T1000 (cell line): ENCODE measurements at regions not wholly inside any gene's neighbourhood (a gene's known extent, or its start where the extent isn't known, plus 50 kb on each side); places are given as distances from the start of the nearest gene placed in this dataset.

Source experiments
- DNase-seq: peaks from one replicate; lab custom pipeline; 2025; ENCODE audit warnings: mixed read lengths; lab: John Stamatoyannopoulos, UW

DNA sequence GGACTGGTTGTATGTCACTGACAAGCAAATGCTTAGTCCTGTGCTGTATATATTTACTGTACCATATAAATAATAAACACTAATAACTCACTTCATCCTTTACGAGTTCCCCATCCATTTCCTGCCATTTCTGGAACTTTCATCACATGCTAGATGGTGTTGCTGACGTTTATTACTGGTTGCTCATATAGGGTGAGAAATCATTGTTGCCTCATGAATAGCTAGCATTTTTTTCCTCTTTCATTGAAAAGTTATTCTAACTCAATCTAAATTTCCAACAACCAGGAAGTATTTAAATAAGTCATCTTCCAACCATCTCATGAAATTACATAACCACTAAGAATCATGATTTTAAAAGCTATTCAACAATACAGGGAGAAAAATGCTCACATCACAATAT, 88.6 kb upstream of the RCN1 start:
- DNase-seq = no peak

GRCh38 chr11:31997955-31998354, 92.9 kb upstream of the RCN1 start:
- no peak for DNase-seq

GRCh38 chr11:31996159-31996881, 94.6 kb upstream of the RCN1 start:
- no peak for DNase-seq

DNA sequence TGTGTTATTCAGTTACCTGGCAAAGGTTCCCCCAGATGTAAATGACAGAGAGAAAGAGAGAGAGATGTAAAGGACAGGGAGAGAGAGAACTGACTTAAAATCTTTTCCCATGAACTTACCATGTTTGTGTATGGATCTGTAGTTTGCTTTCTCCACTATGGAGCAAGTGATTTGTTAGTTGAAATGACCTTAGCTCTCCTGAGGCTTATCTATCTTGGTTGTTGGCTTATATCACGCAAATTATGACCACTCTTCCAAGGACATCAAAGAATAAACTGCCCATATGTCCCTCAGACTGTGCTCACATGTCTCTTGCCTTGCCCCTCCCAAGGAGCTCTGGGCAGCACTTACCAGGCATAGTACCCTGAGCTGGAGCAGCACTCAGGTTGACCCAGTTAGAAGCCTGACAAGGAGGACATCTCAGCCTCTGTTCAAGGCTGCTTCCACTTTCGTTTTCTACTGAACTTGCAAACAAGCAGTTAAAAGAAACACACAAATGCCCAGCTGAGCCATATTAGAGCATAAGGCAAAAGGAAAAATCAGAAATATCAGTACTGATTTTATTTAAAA, 95.3 kb upstream of the RCN1 start:
- no peak for DNase-seq

- no peak for DNase-seq
Measured at GRCh38 chr11:31995032-31995431, 95.8 kb upstream of the RCN1 start.

DNA sequence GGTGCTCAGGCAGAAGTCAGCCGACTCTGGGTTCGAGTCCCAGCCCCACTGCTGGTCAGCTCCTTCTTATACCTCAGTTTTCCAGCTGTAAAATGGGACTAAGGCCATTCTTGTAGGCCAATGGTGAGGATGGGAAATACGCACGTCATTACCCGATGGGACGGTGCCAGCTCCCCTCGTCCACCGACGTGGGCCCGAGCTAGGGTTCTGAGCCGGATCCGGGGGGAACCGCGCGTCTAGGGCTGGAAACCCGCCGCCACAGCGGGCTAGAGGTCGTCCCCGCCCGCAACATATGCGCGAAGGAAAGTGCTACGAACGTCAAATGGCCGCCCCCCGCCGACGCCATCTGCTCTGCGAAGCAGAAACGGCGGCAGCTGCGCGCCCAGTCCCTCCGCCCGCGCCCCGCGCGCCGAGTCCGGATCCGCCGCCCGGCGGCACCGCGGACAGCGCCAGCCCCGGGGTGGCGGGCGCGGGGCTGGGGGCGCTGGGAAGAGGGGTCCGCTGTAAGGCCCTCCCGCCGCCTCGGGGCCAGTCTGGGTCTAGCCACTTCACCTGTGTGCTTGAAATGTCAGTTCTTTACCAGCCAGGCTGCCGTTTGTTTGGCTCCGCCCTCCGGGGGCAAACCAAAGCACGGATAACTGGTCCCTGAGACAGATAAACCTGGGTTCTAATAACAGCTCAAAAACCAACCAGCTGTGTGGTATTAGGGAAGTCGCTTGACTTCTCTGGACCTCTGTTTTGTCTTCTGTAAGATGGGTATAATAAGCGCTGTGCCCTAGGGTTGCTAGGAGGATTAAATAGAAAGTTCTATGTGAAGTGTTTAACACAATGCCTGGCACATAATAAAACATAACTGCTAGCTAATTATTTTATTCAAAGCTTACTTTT, 103.5 kb upstream of the RCN1 start:
- DNase-seq = no peak

DNA sequence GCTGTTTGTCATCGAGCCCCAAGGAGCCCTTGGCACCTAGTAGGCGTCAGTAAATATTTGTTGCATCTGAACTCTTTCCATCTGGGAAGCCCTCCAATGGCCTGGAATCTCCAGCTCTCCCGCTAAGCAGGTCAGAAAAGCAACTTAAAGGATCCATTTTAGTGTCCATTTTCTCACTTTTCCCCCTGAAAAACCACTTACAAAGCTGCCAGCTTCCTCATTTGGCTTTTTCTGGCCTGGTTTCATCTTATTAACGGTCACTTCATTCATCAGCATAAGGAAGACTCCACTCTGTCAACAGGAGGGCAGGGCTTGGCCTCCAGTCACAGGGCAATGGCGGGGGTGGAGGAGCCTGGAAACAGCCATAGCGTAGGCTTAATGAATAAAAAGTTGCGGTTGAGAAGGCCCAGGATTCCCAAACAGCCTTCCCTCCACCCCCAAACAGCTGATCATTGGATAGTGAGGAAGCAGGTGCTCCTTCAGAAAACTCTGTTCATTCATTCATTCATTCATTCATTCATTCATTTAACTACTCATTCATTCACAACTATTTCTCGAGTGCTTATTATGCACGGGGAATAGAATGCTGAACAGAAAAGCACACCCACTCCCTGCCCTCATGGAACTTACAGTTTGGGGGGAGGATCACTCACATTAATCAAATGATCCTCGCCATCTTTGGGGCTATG, 104.5 kb upstream of the RCN1 start:
- DNase-seq = no peak

GRCh38 chr11:31981457-31981856, 109.4 kb upstream of the RCN1 start:
- DNase-seq = no peak

DNA sequence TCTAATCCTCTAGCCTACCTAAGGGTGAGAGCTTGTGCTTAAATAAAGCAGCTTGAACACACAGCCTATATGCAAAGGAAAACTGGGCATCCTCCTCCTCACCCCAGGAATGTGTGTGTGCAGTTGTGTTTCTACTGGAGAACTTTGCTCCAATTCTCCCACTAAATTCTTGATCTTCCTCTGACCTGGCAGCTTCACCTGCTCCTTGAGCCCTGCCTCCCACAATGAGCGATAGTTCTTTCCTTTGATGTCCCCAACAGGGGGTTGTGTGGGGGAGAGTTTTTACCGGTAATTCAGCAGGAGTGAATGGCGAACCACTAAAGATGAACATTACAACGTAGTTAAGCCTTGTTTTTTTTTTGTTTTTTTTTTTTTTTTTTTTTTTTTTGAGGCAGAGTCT, 113.5 kb upstream of the RCN1 start:
- no peak for DNase-seq

- peak; percentile 73 for DNase-seq
Measured at GRCh38 chr11:31974366-31975136, 116.3 kb upstream of the RCN1 start.

DNA sequence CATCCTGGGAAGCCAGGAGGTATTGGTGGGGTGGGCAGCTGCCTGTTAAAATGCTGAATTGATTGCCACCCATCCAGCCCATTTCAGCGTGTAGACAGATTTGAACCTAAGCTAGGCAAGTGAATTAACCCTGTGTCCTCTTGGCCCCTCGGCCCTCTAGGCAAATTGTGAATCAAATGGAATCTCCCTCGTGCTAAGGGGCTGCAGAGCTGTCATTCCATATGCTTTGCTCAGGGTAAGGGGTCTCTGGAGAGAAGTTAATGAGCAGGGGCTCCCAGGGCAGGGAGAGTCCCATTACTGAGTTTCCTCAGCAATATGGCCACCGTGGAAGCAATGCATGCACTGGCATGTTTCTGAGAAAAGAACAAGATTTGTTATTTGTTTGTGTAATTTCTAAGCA, 117.7 kb upstream of the RCN1 start:
- DNase-seq = no peak

DNA sequence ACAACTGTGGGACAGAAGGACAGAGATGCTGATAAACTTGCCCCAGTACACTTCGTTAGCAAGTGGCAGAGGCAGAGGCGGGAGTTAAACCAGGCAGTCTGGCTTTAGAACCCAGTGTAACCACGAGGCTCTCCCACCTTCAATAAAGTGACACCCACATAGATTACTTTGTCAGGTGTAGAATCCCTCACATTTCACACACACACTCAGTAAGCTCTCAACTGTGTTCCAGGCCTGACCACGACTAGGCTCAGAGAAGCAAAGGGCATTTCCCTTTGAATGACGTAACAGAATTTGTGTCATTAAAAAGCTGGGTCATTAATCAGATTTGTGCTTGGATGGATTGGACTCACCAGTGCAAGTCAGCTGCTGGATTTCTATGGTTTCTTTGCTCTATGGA, 118.3 kb upstream of the RCN1 start:
- DNase-seq = no peak

GRCh38 chr11:31969359-31969702, 121.5 kb upstream of the RCN1 start:
- no peak for DNase-seq

DNA sequence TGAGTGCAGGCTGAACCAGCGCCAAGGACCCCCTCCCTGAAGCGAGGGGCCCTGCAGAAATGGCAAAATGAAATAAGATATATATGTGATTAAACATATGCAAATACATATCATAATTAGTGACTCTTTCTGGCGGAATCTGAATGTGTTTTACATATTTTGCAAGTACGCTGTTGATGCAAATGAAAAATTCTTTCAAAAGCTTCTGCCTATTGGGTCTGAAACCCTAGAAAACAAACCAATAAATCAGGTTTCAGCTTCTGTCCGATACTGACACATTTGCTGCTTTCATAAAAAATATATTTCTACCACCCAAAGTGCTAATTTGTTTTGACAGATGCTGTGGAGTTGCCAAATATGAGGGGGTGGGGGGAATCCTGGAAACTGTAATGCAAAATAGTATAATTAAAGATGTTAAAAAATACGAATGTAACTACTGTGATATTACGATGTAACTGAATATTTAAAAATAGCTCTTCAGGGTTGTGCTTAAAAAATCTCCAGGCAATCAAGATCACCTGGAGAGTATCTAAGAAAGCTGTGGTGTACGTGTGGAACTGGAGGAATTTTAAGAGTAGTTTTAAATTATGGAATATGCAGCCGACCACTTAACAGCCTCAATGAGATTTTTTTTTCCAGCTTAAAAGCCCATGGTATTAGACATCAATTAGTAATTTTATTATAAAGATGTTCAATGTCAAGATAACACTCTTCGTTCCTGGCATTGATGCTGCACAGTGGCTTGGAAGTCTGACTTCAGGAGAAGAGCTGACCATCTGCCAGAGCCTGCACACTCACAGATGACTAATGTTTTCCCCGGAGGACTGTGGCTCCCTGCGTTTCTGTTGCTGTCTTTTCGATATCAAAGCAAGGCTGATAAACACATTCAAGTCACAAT, 122.2 kb upstream of the RCN1 start:
- peak; percentile 61 for DNase-seq

- no peak for DNase-seq
Measured at GRCh38 chr11:31967404-31968130, 123.3 kb upstream of the RCN1 start.

GRCh38 chr11:31966846-31967245, 124.0 kb upstream of the RCN1 start:
- no peak for DNase-seq

- no peak for DNase-seq
Measured at GRCh38 chr11:31964181-31964580, 126.7 kb upstream of the RCN1 start.

DNA sequence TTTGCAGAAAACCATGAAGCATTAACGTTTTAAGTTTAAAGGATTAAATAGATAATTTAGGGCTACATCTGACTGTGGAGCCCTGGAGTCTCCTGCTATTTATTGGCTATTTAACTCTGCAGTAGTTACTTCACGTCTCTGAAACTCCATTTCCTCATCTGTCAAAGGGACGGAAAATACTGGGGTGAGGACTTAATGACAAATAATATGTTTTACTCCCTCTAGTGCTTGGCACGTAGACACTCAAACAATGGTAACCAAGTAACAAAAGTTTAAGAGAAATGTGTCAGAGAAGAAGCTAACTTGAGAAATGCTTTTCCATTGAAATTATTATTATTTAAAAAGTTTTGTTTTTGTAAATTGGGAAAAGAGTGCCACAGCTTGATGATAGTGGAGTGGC, 130.7 kb upstream of the RCN1 start:
- DNase-seq = no peak

DNA sequence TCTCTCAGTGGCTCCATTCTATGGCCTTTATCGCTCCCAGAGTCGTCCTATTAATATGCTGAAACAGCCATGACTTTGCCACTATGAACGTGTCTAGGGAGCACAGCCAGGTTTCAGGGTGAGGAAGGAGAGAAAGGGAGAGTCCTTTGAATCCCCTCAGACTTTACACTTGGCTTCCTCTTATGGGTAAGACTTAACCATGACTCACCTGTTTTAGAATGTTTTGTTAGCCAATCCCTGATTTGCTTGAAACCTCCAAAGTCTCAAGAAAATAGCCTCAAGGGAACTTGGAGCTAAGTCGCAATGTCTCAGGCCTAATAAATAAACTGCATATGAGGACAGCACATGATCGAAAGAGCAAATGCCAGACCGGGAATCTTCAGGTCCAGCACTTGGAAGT, 131.2 kb upstream of the RCN1 start:
- no peak for DNase-seq

DNA sequence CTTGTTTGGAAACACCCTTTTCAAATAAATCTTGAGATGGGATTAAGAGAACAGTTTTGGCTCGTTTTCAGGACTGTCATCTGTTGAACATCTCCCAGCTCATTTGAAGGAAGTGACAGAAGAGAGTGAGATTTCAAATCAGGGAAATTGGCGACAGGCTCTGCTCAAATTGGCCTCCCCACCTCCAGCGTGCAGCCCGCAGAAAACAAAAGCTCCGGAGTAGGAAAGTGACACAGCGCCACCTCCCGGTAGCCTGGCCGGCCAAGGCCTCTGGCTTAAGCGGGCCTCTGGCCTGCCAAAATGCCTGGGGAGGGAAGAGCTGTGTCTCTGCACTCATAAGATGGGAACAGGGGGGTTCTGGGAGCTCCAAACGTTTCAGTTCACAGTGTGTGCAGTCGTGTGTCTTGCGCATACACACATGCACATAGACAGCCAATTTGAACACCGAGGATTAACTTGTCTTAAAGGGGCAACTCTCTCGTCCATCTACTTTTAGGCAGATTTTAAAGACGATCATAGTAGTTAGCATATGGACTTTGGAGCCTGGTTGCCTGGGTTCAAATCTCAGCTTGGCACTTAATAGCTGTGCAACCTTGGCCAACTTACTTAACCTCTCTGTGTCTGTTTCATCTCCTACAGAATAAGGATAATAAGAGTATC, 132.7 kb upstream of the RCN1 start:
- no peak for DNase-seq
